HG02943 (cell line): ENCODE measurements at regions not wholly inside any gene's neighbourhood (a gene's known extent, or its start where the extent isn't known, plus 50 kb on each side); places are given as distances from the start of the nearest gene placed in this dataset.

Experiments used
- ATAC-seq: cut with Tn5 transposase; IDR thresholded peaks from one replicate; pipeline ENCODE4 v1.9.1; 2021; ENCODE audit warnings: mild to moderate bottlenecking, low read depth, moderate library complexity; ENCODE audit not compliant: unreplicated experiment

GRCh38 chr12:97398704-97399103, 63.9 kb upstream of the RMST start:
- ATAC-seq = no peak

GRCh38 chr12:97404093-97404492, 58.5 kb upstream of the RMST start:
- ATAC-seq = no peak

GRCh38 chr12:97404543-97404942, 58.1 kb upstream of the RMST start:
- ATAC-seq = peak; percentile 75

GRCh38 chr12:97408363-97408762, 54.2 kb upstream of the RMST start:
- ATAC-seq = no peak

- ATAC-seq = no peak
Observed at GRCh38 chr12:97411341-97411740, 51.3 kb upstream of the RMST start.
